GM04503 (cell line): ENCODE measurements at regions not wholly inside any gene's neighbourhood (a gene's known extent, or its start where the extent isn't known, plus 50 kb on each side); places are given as distances from the start of the nearest gene placed in this dataset.

ENCODE experiments used
- DNase-seq: peaks from one replicate; pipeline ENCODE4 v3.0.0-alpha.2; 2012; ENCODE audit warnings: low read depth

DNA sequence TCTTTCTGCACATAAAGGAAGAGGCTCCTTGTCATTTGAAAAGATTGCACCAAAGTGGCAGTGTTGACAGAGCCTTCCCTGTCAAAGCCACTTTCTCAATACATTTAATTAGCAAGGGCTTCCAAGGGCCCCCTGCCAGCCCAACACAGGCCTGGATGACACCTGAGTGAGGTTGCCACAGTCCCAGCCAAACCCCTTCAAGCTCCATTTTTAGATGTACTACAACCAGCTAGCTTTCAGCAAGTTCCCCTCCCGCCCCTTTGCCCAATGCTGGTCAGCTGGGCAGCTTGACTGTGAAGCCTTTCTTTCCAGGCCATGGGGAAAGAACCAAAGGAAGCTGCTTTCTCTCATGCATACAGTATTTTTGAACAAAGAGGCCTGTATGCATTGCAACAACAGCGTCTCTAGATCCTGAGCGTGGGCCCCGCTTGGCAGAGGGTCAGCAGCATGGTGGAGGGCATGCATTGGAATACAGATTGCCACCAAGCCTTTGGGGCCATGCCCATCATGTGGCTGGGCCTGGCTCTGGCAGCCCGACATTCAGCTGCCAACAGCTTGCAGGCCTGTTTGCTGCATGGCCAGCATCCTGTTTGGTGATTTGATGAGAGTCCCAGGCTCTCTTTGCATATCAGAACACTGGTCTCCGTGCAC, 261.1 kb upstream of the GATB start:
- no peak for DNase-seq

DNA sequence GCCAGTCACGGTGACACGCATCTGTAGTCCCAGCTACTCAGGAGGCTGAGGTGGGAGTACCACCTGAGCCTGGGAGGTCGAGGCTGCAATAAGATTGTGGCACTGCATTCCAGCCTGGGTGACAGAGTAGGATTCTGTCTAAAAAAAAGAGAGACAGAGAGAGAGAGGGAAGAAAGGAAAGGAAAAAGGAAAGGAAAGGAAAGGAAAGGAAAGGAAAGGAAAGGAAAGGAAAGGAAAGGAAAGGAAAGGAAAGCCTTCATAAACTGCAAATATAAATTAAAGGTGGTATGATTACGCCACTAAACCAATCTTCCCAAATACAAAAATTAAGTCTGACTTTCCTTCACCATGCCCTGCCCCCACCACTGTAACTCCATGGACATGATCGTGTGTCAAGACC, 259.3 kb upstream of the GATB start:
- no peak for DNase-seq

DNA sequence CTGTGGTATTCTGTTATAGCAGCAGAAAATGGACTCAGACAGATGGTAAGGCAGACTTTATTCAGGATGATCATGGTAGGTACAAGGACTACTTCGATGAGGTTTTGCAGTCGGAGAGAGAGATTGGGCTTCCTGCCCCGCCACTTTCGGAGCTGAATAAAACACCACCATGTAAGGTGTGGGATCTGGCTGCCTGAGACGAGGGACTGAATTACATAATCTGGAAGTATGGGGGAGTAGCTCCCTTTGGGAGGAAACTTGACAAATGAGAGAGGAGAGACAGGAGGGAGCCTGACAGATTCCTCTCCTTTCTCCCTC, 255.5 kb upstream of the GATB start:
- no peak for DNase-seq

DNA sequence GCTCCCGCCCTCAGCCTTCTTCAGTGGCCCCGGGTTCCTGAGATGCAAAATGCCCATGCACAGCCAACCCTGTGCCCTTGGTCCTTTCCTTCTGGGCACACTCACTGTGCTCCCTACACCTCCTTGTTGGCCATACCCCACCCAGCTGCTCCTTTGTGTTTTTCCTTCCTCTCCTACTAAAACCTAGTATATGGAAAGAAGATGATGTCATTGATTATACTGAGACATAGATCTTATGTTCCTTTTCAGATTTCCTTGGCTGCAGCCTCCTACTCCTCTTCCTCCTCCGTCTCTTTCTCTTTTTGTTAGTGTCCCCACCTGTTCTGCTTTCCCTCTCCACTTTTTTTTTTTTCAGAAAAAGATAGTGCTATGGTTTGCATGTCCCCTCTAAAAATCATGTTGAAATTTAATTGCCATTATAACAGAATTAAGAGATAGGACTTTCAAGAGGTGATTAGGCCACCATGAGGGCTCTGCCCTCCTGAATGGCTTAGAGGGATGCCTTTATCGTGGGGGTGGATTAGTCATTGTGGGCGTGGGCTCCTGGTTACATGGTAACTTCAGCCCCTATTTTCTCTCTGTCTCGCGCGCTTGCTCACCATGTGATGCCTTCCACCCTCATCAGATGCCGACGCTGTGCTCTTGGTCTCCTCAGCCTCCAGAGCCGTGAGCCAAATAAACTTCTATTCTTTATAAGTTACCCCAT, 254.9 kb upstream of the GATB start:
- no peak for DNase-seq

DNA sequence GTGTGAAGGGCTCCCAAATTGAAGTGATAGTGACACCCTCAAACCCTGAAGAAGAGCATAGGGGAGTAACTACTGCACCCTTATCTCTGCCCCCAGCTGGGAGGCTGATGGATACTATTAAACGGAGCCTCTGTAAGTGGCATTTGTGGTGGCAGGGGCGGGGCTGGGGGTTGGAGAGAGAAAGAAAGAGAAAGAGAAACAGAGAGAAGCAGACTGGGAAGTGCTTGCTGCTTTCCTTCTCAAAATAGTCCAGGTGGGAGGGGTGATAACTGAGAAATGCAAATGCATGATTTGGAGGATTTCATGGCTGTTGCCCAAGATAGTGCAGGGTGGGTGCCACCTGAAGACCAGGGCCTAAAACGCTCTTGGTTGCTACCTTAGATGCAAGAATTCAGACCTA, 253.5 kb upstream of the GATB start:
- DNase-seq: no peak

DNA sequence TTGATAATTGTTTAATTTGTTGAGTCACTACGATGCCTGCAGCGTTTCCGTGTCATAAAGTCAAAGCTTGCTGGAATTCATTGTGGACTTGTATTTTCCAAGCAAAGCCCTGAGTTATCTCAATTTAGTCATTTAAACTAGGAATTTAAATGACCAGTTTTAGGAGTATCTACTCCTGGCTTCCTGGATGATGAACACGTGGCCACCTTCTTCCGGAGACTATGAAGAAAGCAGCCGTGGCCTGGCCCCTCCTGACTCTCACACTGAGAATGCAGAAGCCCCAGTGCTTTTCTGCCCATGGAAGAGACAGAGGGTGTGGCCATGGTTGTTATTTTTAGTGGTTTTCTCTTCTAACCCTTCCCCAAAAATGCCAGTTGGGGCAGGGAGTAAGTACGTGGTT, 250.7 kb upstream of the GATB start:
- no peak for DNase-seq

DNA sequence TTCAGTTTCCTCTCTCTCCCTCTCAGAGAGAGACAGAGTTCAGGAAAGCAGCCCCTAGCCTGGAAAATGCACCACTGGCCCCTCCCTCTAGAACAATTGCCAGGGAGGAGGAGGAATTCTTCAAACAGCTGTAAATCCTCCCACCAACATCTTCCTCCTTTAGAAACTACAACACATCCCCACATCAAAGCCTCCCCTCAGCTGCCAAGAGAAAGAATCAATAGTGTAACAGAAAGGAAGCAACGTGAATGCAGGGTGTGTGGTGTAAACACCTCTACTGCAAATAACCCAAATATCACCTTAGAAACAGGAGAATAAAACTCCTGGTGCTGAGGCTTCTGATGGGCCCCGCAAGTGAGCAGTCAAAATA, 249.9 kb upstream of the GATB start:
- no peak for DNase-seq

DNA sequence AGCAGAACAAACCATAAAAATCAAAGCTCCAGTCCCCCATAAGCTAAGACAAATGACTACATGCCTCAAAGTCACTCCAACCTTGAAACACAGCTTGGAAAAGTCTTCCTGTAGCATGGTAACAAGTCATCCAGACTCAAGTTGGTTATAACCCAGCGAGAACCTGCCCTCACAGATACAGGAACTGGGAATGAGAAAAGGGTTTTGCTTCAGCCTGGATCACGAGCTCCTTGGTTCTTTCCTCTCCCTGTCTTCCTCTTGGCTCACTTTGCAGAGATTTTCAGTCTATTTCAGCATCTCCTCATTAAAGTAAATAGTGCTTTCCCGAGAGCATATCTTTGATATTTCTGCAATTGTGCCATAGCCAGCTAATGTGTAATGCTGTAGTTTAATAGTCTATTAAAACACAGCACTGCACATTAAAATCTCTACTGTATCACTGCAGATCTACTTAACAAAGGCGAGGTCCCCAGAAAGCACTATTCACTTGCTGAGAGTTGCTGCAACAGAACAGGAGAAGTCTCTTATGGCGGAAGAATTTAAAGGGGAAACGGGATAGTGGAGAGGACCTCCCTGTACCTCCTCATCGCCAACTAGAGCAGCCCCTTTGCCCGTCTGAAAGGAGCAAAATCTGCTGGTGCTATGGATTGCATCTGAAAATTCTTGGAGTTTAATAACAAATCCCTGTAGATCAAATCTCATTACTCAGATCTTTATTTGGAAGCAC, 249.3 kb upstream of the GATB start:
- no peak for DNase-seq

DNA sequence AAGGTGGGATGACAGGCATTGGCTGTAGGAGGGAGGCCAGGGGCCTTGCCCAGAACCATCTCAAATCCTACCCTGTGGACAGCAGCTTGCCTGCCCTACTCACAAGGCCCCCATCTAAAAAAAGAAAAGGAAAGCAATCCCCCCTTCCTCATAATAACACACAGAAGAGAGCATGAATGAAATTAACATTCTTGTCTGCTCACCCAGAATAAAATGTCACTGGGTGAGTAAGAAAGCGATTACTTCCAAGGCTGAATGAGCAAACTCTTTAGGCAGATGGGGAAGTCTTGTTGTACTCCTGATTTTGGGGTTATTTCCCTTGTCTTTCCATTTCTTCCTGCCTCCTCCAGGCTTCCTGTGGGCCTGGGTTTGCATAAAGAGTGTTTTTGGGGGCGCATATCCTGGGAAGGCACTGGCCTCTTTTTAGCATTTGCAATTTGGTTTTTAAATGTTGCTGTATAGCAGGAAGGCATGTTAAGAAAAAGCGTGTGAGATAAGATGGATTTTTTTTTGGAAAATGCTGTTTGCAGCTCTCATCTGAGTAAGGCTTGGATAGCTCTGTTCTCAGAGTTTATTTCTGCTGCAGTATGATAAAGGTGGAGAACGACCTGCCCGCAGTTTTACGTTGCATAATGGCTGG, 248.3 kb upstream of the GATB start:
- no peak for DNase-seq

DNA sequence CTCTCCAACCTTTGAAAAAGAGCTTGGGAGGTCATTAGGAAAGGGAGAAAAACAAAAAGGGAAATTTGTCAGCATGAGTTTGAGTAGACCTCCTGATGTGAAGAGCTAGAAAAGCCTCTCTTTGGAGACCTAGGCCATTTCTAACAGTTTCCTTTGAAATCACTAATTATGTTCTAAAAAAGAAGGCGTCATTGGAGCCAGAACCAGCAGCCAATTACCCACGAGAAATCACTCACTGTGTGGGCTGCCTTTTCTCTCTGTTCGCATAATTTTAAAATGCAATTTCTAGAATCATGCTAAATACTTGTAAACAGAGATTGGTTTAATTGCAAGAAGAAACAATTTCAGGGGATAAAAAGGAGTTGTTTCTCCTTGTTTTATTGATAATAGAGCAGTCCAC, 246.3 kb upstream of the GATB start:
- no peak for DNase-seq

DNA sequence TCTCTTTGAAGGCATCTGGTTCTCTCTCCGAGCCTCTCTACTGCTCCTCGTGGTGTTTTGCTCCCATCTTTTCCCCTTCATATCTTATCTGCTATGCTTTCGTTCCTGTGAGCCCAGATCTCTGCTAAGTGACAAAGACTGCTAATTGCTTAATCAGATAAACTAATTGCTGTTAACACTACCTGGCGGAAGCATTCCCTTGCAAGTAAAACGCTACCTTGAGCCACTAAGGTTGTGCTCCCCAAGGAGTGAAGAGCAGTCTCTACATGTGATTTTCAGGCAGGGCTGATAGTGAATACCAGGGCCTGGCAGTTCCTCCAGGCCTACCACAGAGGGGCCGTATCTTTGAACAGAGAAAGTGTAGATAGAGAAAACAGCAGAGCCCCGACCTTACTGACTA, 244.0 kb upstream of the GATB start:
- no peak for DNase-seq

DNA sequence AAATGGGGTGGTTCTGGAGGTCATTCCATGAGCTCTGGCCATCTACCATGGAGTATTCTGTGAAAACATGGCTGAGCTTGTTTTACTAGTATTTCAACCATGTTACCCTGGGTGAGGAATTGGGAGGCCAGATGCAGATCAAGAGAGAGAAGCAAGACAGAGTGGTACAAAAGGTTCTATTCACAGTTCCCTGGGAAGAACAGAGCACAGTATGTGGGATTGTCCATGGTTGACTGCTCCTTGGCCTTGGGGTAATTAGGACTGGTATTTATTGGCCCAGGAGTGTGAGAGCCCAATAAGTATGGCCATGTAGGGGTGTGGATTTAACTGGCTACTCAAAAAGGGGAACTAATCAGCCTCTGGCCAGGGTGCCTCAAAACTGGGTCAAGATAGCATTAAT, 239.7 kb upstream of the GATB start:
- no peak for DNase-seq

DNA sequence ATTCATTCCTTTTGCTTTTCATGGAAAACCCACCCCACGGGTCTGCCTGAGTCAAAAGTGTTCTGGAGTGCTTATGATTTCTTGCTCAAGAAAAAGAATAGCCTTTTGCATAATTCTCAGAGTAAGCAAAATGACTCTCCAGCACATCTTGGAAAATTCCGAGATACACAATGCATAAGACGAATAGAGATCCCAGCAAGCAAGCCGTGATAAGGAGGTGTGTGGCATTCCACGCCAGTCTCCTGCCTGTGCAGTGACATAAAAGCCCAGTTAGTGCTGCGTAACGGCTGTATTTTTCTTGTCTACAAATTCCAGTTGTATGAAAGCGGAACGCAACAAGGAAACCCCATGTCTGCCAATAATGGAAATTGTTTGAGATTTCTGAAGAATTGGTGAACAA, 237.9 kb upstream of the GATB start:
- no peak for DNase-seq

DNA sequence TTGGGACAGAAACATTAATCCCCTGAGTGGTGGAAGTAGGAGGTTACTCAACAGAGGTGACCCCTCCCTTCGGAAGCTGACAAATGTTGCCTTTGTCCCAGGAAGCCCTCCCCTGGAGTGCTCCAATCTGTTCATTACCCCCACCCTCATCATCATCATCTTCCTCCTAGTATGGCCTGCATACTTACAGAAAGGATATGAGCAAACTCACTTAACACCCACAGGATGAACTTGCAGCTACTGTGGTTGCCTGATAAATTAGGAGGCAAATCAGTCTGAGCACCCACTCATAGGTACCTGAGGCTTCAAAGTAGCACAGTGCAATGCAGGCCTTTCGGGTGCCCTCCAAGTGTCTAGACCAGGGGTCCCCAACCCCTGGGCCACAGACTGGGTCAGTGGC, 236.7 kb upstream of the GATB start:
- DNase-seq: no peak

DNA sequence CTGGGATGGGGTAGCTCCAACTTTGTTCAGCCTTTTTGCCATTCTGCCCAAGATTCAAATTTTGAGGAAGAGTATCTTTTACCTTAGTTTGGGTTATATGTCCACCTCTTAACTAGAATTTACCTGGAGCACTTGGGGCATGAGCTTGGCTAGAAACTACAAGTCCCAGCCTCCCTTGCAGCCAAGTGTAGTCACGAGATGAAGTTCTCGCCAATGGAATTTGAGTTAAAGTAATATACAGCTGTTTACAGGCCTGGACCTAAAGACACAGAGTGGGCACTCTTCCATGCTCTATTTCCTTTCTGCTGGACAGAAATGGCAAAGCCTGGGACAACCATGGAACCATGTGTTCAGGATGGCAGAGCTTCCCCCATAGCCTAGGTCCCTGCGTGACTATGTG, 233.6 kb upstream of the GATB start:
- no peak for DNase-seq

DNA sequence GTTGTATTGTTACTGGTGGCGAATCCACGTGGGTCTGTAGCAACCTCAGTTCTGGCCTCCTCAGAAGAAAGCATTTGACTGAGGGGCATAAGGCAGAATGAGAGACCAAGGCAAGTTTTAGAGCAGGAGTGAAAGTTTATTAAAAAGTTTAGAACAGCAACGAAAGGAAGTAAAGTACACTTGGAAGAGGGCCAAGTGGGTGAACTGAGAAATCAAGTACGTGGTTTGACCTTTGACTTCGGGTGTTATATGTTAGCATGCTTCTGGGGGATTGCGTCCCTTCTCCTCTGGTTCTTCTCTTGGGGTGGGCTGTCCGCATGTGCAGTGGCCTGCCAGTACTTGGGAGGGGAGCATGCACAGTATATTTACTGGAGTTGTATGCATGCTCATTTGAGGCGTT, 232.7 kb upstream of the GATB start:
- DNase-seq: no peak

DNA sequence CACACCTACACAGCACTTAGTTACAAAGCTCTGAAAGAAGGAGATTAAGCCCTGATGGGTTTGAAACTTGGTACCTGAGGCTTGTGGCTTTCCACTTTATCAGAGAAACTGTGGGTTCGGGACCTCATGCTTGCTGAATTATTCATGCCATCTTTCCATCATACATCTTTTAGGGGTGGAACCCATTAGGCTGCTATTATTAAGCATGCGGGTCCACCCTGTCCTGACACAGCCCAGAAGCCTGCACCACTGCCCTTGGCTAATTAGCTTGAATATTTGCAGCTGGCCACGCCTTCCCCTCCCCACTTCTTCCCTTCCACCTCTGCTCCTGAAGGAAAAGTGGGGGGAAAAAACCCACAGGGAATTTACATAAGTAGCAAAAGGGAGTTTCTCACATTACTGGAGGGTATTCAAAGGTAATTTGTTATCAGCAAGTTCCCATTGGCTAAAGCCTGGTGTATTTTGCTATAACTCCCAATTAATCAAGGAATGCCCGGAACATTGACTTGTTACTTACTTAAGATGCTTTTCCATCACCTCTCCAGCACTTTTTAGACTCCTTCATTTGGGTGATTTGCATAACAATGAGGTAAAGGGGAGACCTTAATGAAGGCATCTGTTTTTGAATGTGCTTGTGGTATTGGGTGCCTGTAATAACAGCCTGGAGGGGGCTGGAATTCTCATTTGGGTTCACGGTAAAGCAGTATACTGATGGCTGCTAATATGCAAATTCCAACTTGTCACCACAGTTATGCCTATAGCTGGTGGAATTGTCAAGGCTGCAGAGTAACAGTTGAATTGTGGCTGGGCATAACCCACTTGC, 231.7 kb upstream of the GATB start:
- no peak for DNase-seq

DNA sequence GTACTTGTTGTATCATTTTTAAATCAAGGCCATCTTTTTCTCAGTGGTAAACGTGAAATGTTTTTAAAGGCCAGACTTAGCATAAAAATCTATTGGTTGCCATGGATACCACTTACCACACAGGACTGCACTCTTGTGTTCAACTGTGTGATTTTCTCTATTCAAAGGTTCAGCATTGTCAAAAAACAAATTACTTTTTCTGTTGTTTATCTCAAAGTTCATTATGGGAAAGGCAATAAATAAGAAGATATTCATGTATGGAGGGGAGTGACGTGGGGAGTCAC, 231.0 kb upstream of the GATB start:
- DNase-seq: no peak

DNA sequence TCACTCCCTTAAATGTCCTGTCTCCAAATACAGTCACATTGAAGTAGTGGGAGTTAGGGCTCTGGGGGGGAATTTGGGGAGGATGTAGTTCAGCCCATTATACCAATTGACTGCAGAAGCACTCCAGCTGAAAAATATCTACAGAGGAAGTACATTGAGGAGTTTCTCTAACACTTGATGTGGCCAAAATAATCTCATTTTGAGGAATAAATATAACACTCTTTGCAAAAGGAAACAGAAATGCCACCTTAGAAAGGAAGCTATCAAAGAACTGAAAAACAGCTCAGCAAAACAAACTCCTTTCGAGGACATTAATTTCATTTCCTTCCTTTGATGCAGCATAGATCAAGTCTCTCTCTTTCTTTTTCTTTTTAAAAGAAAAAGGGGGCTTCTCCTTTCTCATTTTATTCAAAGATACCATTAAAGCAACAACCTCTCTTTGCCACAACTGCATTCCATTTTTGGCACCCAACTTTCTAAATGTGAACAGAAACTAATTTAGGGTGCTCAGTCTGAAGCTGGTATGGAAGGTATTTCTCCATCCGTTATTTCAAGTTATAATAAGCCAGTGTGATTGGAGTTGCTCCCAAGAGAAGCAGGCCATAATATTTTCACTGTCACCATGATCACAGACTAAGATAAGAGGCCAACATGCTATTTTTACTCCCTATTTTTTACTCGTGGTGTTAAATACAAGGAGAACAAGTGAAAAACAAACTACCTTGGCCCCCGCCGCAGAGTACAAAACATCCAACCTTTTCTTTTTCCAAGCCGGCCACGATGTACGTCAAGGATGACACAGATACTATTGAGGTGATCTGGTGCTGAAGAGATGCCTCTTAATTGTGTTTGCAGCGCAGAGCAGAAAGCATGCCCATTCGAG, 230.4 kb upstream of the GATB start:
- DNase-seq: no peak

DNA sequence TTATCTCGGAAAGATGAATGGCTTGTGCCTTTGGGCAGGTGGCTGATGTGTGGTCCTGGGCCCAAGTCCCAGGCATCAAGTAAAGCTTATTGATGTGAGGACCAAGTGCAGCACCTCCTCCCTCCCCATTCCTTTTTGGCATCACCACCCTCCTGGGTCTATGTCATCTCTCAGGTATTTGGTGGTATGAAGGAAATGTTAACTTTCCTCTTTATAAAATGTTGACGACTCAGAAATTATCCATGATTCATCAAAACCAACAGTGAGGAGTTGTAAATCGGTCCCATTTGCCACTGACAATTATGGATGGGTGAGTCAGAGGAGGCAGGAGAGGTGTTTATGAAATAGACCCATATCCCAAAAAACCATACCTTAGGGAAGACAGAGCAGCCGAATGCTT, 229.4 kb upstream of the GATB start:
- DNase-seq: peak; percentile 78

DNA sequence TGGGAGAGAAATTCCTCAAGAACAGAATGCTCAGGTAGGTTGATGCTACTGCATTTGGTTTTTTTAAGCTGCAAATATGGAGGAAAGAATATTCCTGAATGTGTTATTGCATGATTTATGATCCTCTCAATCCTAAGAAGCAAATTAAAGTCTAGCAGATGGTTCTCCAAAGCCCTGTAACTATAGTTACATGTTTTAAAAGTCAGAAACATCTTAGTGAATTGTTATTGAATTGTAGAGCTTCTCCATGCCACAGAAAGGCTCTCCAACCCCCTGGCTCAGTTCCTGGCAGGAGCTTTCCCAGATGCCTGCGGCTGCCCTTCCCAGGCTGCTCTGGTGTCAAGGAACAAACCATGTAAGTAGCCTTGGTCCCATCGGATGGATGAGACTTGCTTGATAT, 227.8 kb upstream of the GATB start:
- DNase-seq: no peak

DNA sequence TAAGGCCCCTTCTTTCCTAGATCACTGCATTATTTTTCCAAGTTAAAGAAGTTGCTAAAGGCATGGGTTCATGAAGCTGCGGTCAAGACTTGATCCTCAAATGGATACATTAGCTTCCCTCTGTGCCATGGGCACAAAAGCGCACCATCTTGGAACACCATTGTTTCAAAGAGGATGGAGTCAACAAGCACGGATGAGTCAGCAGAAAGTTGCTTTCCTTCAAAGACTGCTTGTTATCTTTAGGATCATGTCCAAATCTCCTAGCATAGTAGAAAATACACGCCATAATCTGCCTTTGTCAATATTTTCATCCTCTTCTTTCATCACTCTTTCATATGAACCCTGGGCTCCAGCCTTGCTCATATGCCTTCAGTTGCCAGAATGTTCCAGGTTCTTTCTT, 226.8 kb upstream of the GATB start:
- DNase-seq: no peak
